Limb (tissue), 2 donors: ENCODE measurements at regions not wholly inside any gene's neighbourhood (a gene's known extent, or its start where the extent isn't known, plus 50 kb on each side); places are given as distances from the start of the nearest gene placed in this dataset.
A peak's percentile ranks its signal among the peaks of the same experiment; 100 is the strongest.

Experiments
- DNase-seq, 2 donors: peaks; one replicate each; pipeline ENCODE4 v3.0.0-alpha.2; 2016; ENCODE audit errors: extremely low spot score in 2 of 2

DNA sequence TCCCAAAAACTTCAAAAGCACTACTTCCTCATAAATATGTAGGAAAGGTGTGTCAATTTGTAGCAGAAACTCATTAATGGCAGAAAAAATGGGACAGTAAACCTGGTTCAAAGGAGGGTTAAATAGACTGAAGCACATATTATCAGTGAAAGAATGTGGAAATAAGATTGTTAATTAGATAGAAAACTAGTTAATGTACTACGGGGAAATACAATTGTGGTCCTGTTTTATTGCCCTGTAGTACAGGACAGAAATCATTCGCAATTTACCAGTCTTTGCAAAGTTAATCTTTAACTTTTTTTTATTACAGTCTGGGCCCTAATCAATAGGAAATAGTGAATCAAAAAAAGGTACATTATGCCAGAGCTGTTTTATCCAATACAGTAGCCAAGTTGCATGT lies 82.0 kb upstream of the PAK5 start:
- DNase-seq, result no peak

DNA sequence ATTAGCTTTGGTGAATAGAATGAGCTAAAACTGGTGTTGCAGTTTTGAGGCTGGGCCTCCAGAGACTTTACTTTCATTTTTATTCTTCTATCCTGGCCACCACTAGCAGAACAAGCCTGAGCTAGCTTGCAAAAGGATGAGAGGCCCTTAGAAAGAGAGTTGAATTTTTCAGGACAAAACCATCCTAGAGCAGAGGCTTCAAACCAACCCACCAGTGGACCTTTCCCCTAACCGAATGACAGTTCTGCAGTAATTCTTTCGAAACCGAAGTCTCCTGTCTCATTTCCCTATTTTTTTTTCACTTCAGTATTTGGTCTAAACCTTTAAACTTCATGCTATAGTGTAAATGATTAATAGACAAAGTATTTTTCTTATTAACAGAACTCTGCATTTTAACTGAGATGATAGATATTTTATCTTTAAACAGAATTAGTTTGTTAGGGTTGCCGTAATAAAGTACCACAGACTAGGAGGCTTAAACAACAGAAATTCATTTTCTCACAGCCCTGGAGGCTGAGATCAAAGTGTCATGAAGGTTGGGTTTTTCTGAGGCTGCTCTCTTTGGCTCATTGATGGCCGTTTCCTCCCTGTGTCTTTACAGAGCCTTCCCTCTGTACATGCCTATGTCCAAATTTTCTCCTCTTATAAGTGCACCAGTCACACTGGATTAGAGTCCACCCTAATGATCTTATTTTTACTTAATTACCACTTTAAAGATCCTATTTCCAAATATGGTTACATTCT lies 80.6 kb upstream of the PAK5 start:
- DNase-seq, result no peak

DNA sequence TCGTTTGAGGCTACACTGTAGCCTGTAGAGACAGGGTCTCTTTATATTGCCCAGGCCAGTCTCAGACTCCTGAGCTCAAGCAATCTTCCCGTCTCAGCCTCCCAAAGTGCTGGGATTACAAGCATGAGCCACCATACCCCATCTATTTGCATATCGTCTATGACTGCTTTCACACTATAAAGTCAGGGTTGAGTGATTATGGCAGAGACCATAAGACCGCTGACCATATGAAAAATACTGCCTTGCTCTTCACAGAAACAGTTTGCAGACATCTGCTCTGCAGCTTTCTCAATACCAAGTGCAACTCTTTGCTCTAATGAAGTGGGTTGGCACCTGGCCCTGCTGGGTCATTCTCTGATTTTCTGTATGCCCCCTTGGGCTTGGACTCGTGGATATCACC lies 79.5 kb upstream of the PAK5 start:
- no peak for DNase-seq

DNA sequence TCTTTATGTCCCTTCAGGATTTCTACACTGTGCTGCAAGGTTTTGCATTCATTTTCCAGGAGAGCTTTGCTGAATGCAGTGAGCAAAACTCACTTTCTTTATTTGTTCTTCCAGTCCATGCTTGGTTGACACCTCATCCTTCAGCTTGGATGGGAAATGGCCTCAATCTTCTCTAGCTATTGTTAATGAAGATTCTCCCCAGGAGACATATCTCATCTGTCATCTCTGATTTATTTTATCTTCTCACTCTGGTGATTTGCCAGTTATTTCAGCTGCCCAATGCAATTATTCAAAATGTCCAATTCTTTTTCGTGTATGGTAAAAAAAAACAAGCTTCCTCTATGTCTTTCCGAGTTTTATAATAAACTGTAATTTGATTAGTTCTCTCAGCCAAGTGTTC lies 77.9 kb upstream of the PAK5 start:
- no peak for DNase-seq

DNA sequence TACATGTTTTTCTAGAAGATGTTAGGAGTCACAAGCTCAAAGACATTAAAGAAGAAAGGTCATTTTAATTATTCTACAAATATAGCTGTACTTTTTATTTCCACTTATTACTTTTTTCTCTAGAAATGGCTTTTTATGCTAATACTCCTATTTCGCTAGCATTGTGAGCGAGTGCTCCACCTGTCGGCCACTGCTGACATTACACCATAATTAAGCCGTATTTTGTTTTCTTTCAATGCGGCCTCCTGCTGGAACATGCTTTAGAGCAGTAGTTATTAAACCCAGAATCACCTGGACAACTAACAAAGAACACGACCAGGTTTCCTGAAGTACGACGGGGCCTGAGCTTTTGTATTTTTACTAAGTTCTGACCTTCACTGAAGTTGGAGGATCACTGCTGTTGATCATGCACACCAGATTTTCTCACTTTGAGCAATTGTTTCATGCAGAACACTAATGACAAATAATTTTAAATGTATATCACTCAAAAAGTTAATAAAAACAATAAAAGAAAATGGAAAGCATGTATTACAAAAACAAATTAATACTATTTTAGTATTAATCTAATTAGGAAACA lies 74.1 kb upstream of the PAK5 start:
- DNase-seq, result peak; percentile 56 to 66

DNA sequence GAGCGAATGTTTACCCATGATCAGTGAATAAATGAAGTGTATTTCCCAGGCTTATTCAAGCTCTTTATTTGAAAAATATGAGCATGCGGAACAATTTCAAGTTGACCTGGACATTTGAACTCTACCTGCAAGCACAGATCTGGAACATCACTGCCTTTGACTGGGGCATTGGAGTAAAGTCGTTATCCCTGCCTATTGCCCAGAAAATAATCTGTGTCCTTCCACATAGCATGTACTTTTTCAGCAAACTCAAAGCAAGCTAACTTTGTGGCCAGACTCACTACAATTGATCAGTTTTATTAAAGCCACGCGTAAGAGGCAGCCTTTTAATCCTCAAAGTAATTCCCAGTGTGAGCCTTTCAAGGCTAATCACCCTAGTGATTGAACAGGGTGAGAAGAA lies 73.4 kb upstream of the PAK5 start:
- DNase-seq, result no peak

DNA sequence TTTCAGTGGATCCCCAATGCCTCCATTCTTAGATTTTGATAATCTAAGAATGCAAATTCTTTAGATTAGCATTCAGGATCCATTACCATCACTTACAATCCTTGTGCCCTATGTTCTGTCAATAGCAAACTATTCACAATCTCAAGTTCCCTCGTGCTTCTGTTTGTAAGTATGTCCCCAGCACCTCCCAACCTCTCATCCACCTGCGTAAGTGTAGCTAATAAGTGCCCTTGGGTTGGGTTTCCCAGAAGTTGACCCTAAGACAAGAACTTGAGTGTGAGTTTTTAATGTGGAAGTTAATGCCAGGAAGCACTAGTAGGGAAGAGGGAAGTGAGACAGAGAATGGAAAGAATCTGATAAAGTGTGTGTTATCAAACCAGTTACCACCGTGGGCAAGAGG lies 72.6 kb upstream of the PAK5 start:
- DNase-seq, result no peak

DNA sequence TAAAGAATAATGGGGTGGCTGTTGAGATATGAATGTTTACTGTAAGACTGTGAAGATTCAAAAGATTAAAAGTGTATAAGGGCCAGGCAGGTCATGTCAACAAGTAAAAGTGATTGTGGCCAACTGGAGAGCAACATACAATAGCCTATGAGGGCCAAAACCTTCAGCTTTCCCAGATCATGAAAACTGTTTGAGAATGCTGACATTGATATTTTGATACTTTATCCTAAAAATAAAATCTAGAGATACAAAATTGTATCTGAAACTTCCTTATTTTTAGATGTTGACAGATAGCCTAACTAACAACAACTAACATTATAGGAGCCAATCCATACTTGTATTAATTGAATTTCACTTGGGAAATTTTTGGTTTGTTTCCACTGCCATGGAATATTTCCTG lies 70.3 kb upstream of the PAK5 start:
- no peak for DNase-seq

DNA sequence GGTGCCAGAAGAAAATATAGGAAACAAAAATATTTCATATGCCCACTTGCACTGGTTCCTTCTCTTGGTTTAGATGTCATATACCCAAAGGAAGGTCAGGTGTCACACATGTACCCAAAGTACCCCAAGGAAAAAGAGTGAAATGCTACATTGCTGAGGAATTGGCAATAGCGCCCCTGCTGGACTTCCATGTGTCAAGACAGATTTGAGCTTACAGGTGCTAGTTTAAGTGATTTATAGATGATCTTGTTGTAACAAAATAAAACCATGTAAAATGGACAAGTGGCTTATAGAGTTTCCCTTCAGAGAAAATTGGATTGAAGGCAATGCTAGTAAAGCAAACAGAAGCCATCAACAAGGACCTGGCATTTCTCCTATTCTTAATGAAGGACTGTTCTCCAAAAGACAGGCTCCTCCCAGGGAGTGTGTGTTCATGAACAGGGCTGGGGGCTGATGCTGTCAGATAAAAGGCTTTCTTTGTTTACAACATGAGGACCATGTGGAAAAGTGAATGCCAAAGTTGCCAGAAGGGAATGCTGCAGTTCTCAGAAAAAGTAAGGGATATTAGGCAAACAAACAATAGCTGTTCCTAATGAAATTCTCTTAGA lies 64.3 kb upstream of the PAK5 start:
- DNase-seq, result no peak

DNA sequence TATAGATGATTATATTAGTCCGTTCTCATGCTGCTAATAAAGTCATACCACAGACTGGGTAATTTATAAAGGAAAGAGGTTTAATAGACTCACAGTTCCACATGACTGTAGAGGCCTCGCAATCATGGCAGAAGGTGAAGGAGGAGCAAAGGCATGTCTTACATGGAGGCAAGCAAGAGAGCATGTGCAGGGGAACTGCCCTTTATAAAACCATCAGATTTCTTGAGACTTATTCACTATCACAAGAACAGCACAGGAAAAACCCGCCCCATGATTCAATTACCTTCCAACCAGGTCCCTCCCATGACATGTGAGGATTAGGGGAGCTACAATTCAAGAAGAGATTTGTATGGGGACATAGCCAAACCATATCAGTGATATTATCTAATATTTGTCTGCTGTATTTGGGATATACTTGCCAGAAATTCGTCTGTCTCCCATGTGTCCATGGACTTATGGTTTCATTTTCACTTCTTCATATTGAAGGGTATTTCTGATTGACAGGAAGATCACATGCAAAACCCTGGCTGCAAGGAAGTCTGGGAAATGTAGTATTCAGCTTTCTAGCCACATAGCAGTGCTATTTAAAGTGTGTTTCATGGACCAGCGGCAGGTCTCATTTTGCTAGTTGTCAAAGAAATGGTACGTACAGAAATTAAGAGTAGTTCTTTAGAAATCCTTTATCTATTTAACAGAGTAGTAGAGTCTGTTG lies 50.5 kb upstream of the PAK5 start:
- no peak for DNase-seq
